Left lung (tissue), 4 donors: ENCODE measurements at regions not wholly inside any gene's neighbourhood (a gene's known extent, or its start where the extent isn't known, plus 50 kb on each side); places are given as distances from the start of the nearest gene placed in this dataset.

Experiments used
- ATAC-seq: fragments of 200-7000 bp; cut with Tn5 transposase; one replicate; pipeline ENCODE4 v1.9.1; 2020; ENCODE audit warnings: moderate library complexity
- DNase-seq, 4 donors: peaks; one replicate each; pipeline ENCODE4 v3.0.0-alpha.2; 2013 to 2020
- H3K27ac ChIP-seq, 2 donors: fragments of 200-600 bp; sonication (generic) in 1 of 2; one replicate each; pipeline versions ENCODE4 v1.5.0 to v1.8.0; 2020 to 2021
- H3K27me3 ChIP-seq, 2 donors: fragments of 200-600 bp; sonication (generic) in 1 of 2; one replicate each; pipeline versions ENCODE4 v1.5.0 to v1.8.0; 2020 to 2021
- H3K36me3 ChIP-seq, 2 donors: fragments of 200-600 bp; sonication (generic) in 1 of 2; one replicate each; pipeline versions ENCODE4 v1.5.0 to v1.8.0; 2020 to 2021
- H3K4me1 ChIP-seq, 2 donors: fragments of 200-600 bp; one replicate each; pipeline ENCODE4 v1.8.0; 2021
- H3K4me3 ChIP-seq, 2 donors: fragments of 200-600 bp; sonication (generic) in 1 of 2; one replicate each; pipeline versions ENCODE4 v1.5.0 to v1.8.0; 2020 to 2021; ENCODE audit warnings: mild to moderate bottlenecking in 1 of 2
- H3K9me3 ChIP-seq, 2 donors: fragments of 200-600 bp; sonication (generic) in 1 of 2; one replicate each; pipeline versions ENCODE4 v1.5.0 to v1.8.0; 2020 to 2021
- CTCF ChIP-seq, 2 donors: fragments of 200-600 bp; sonication (generic) in 1 of 2; IDR thresholded peaks; one replicate each; pipeline versions ENCODE4 v1.5.0 to v1.8.0; 2021; ENCODE audit warnings: antibody characterized with exemption in 2 of 2
- intact Hi-C, 2 donors: fragments of 100-400 bp; cut with DNase I; formaldehyde crosslinking; loops; one replicate each; pipeline versions ENCODE4 v1.11.2 to v1.14.2; 2022
- donor health status: DM: no; HTN: yes; CAD: no.
- donor health status: DM: no; HTN: no; CAD: no.

DNA sequence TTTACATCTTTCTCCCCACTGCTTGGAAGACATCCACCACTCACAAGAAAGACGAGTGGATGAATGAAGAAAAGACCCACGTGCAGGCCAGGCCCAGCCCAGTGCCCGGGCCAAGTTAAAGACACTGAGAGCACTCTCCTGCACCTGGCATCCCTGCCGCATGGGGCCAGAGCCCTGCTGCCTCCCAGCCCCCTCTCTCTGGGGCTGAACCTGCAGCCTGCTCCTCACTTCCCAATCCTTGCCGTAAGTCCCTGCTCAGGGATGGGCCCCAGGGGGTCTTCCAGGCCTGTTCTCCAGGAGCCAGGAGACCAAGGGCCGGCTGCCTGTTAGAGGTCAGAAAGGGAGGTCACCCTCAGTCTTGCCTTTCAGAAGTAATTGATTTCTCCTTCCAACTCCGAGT, 168.5 kb upstream of the ZC3H12A start:
- Histone ChIP-seq H3K27me3 (peaks cover 0 to 60% of the 10 kb centered on the region in 2 donors), H3K27ac (no peak overlapping the region), H3K36me3 (no peaks in the 10 kb centered on the region), H3K4me3 (no peak overlapping the region), H3K9me3 (no peaks in the 10 kb centered on the region), H3K4me1 (no peaks in the 10 kb centered on the region)
- intact Hi-C loops, result no loop called here
- DNase-seq (no peak), ATAC-seq (no peak)
- TF ChIP-seq CTCF (IDR thresholded peaks at IDR 0.05), result no peak

DNA sequence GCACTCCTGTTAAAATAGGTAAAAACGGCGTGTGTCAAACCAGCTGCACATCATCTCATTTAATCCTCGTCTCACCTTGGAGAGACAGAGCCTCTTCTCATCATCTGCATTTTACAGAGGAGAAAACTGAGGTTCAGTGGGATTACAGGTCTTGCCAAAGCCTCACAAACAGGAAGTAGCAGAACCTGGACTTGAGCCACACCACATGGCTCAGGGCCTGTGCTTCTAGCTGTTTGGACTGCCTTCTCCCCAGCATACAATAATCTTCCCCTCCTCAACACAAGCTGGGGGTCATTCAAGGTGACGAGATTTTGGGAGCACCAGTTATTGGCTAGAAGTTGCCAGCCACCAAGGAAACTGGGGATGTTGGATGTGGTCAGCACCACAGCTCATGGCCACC, 167.9 kb upstream of the ZC3H12A start:
- Histone ChIP-seq H3K9me3 (no peaks in the 10 kb centered on the region), H3K36me3 (no peaks in the 10 kb centered on the region), H3K27ac (no peak overlapping the region), H3K4me1 (no peaks in the 10 kb centered on the region), H3K27me3 (peaks cover 0 to 60% of the 10 kb centered on the region in 2 donors), H3K4me3 (no peak overlapping the region)
- no peak for TF ChIP-seq CTCF (IDR thresholded peaks at IDR 0.05)
- no peak for ATAC-seq
- intact Hi-C loops, result no loop called here
- peak in 2 of 4 donors; percentile 11 to 21 for DNase-seq

DNA sequence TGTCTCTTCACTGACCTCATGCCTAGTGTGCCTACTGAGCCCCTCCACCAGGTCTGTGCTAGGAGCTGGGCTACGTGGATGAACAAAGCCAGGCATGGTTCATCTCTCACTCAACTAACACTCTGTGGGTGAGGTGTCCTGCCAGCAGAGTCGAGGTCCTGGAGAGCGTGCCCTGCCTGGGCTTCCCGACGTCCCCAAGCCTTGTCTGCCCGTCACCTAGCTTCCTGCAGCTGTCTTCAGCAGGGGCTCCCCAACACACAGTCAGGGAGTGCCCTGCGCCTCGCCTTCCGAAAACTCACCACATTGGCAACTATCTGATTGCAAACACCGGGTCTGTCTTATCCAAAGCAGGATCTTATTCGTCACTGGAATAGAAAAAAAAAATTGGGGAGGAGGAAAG, 167.5 kb upstream of the ZC3H12A start:
- Histone ChIP-seq H3K9me3 (no peaks in the 10 kb centered on the region), H3K27ac (no peak overlapping the region), H3K36me3 (no peaks in the 10 kb centered on the region), H3K4me3 (no peak overlapping the region), H3K4me1 (no peaks in the 10 kb centered on the region), H3K27me3 (peaks cover 0 to 59% of the 10 kb centered on the region in 2 donors)
- ATAC-seq, result no peak
- intact Hi-C loops, result no loop called here
- no peak for DNase-seq
- no peak for TF ChIP-seq CTCF (IDR thresholded peaks at IDR 0.05)

GRCh38 chr1:37308031-37308960, 166.1 kb upstream of the ZC3H12A start:
- DNase-seq (no peak), ATAC-seq (no peak)
- intact Hi-C loops, result no loop called here
- H3K27me3 ChIP-seq, result peaks cover 0 to 61% of the 10 kb centered on the region in 2 donors
- H3K27ac ChIP-seq, result no peak overlapping the region
- H3K4me1 ChIP-seq, result no peaks in the 10 kb centered on the region
- H3K9me3 ChIP-seq, result no peaks in the 10 kb centered on the region
- TF ChIP-seq CTCF (IDR thresholded peaks at IDR 0.05), result no peak
- no peak overlapping the region for H3K4me3 ChIP-seq
- H3K36me3 ChIP-seq, result no peaks in the 10 kb centered on the region

GRCh38 chr1:37309574-37309973, 164.8 kb upstream of the ZC3H12A start:
- intact Hi-C loops, result no loop called here
- H3K27me3 ChIP-seq, result peaks cover 0 to 70% of the 10 kb centered on the region in 2 donors
- TF ChIP-seq CTCF (IDR thresholded peaks at IDR 0.05), result no peak
- no peak overlapping the region for H3K4me3 ChIP-seq
- no peaks in the 10 kb centered on the region for H3K4me1 ChIP-seq
- ATAC-seq, result no peak
- no peaks in the 10 kb centered on the region for H3K9me3 ChIP-seq
- H3K36me3 ChIP-seq, result no peaks in the 10 kb centered on the region
- H3K27ac ChIP-seq, result no peak overlapping the region
- DNase-seq, result no peak
